Vagina (tissue), 2 donors: ENCODE measurements at regions not wholly inside any gene's neighbourhood (a gene's known extent, or its start where the extent isn't known, plus 50 kb on each side); places are given as distances from the start of the nearest gene placed in this dataset.

Experiments used
- POLR2A ChIP-seq, 2 donors: fragments of 450-650 bp; IDR thresholded peaks; one replicate each; pipeline ENCODE4 v1.6.1; 2017; ENCODE audit warnings: antibody characterized with exemption in 2 of 2, mild to moderate bottlenecking in 2 of 2, moderate library complexity in 2 of 2
- POLR2AphosphoS5 ChIP-seq, 2 donors: sonication (generic); formaldehyde crosslinking; IDR thresholded peaks; one replicate each; pipeline ENCODE4 v1.9.0; 2017; ENCODE audit warnings: antibody characterized with exemption in 2 of 2, mild to moderate bottlenecking in 2 of 2, low read depth in 1 of 2; ENCODE audit not compliant: insufficient read depth in 1 of 2
- TF ChIP-seq, protein P1 (sequence below), 3 experiments: fragments of 450-650 bp in 2 of 3; fragments of 200-600 bp in 1 of 3; sonication (generic) in 1 of 3; IDR thresholded peaks; one replicate each; pipeline ENCODE4 v1.5.1; 2017 to 2019; ENCODE audit warnings: antibody characterized with exemption in 3 of 3, mild to moderate bottlenecking in 2 of 3, moderate library complexity in 2 of 3

GRCh38 chr7:11895337-11895736 is 63.3 kb upstream of the THSD7A start:
- TF ChIP-seq, protein P1, sequence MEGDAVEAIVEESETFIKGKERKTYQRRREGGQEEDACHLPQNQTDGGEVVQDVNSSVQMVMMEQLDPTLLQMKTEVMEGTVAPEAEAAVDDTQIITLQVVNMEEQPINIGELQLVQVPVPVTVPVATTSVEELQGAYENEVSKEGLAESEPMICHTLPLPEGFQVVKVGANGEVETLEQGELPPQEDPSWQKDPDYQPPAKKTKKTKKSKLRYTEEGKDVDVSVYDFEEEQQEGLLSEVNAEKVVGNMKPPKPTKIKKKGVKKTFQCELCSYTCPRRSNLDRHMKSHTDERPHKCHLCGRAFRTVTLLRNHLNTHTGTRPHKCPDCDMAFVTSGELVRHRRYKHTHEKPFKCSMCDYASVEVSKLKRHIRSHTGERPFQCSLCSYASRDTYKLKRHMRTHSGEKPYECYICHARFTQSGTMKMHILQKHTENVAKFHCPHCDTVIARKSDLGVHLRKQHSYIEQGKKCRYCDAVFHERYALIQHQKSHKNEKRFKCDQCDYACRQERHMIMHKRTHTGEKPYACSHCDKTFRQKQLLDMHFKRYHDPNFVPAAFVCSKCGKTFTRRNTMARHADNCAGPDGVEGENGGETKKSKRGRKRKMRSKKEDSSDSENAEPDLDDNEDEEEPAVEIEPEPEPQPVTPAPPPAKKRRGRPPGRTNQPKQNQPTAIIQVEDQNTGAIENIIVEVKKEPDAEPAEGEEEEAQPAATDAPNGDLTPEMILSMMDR (IDR thresholded peaks at IDR 0.05): no peak
- no peak for TF ChIP-seq POLR2A (IDR thresholded peaks at IDR 0.05)
- TF ChIP-seq POLR2AphosphoS5 (IDR thresholded peaks at IDR 0.05; ENCODE audit: insufficient read depth in 1 of 2, low read depth in 1 of 2): no peak
